Brain microvascular endothelial cell (primary cell): ENCODE measurements at regions not wholly inside any gene's neighbourhood (a gene's known extent, or its start where the extent isn't known, plus 50 kb on each side); places are given as distances from the start of the nearest gene placed in this dataset.

Experiments
- DNase-seq: peaks from one replicate; pipeline ENCODE4 v3.0.0-alpha.2; 2020
- H3K27ac ChIP-seq: fragments of 250-450 bp; sonication (Bioruptor Pico); 2 replicates; pipeline ENCODE4 v1.5.1; 2020; ENCODE audit warnings: mild to moderate bottlenecking, moderate library complexity
- H3K27me3 ChIP-seq: fragments of 250-450 bp; sonication (Bioruptor Pico); replicated peaks from 2 replicates; pipeline ENCODE4 v1.5.1; 2020; ENCODE audit warnings: mild to moderate bottlenecking
- H3K36me3 ChIP-seq: fragments of 250-450 bp; sonication (Bioruptor Pico); replicated peaks from 2 replicates; pipeline ENCODE4 v1.5.1; 2020; ENCODE audit warnings: mild to moderate bottlenecking
- H3K4me3 ChIP-seq: 2 replicates; pipeline ENCODE4 v1.5.1; 2011; ENCODE audit warnings: low read depth, mild to moderate bottlenecking, control low read depth, low read length, moderate library complexity
- CTCF ChIP-seq: IDR thresholded peaks from 2 replicates; pipeline ENCODE4 v1.5.1; 2011; ENCODE audit warnings: low read depth, mild to moderate bottlenecking, moderate library complexity, low read length, control low read depth, inconsistent platforms; ENCODE audit errors: missing control alignments
- in situ Hi-C: cut with HindIII; loops from 2 replicates; pipeline ENCODE4 v1.10.0; 2017; ENCODE audit warnings: low sequenced_read_pairs, low pct_ligation_motif_present

- peak; percentile 49 for DNase-seq
- H3K36me3 ChIP-seq = no peaks in the 10 kb centered on the region
- H3K4me3 ChIP-seq = no peak overlapping the region
- in situ Hi-C loops = no loop called here
- no peak overlapping the region for H3K27ac ChIP-seq
- peak; percentile 77 for TF ChIP-seq CTCF
- H3K27me3 ChIP-seq = no peaks in the 10 kb centered on the region
Measured at GRCh38 chr11:116217006-116217405, 555.8 kb downstream of the BUD13 start.

- TF ChIP-seq CTCF = peak; percentile 13
- H3K27me3 ChIP-seq = no peaks in the 10 kb centered on the region
- no peak overlapping the region for H3K4me3 ChIP-seq
- no peak overlapping the region for H3K27ac ChIP-seq
- in situ Hi-C loops = no loop called here
- no peak for DNase-seq
- H3K36me3 ChIP-seq = no peaks in the 10 kb centered on the region
Measured at GRCh38 chr11:116215471-116216113, 557.2 kb downstream of the BUD13 start.

- no peak for DNase-seq
- Histone ChIP-seq H3K27ac (no peak overlapping the region), H3K4me3 (no peak overlapping the region), H3K36me3 (no peaks in the 10 kb centered on the region), H3K27me3 (no peaks in the 10 kb centered on the region)
- in situ Hi-C loops = no loop called here
- no peak for TF ChIP-seq CTCF
Measured at GRCh38 chr11:116211147-116211546, 561.6 kb downstream of the BUD13 start.

- in situ Hi-C loops = no loop called here
- TF ChIP-seq CTCF = no peak
- no peak overlapping the region for H3K4me3 ChIP-seq
- no peak overlapping the region for H3K27ac ChIP-seq
- DNase-seq = no peak
- no peaks in the 10 kb centered on the region for H3K36me3 ChIP-seq
- H3K27me3 ChIP-seq = no peaks in the 10 kb centered on the region
Measured at GRCh38 chr11:116210663-116211062, 562.1 kb downstream of the BUD13 start.

GRCh38 chr11:116209255-116209654 is 563.5 kb downstream of the BUD13 start:
- TF ChIP-seq CTCF = no peak
- no peaks in the 10 kb centered on the region for H3K27me3 ChIP-seq
- in situ Hi-C loops = no loop called here
- H3K36me3 ChIP-seq = no peaks in the 10 kb centered on the region
- no peak for DNase-seq
- H3K4me3 ChIP-seq = no peak overlapping the region
- no peak overlapping the region for H3K27ac ChIP-seq
